GM23338 (cell line): ENCODE measurements at regions not wholly inside any gene's neighbourhood (a gene's known extent, or its start where the extent isn't known, plus 50 kb on each side); places are given as distances from the start of the nearest gene placed in this dataset.

Experiments used
- ATAC-seq: fragments of 200-7000 bp; cut with Tn5 transposase; 3 replicates; pipeline ENCODE4 v1.9.1; 2020
- DNase-seq: peaks from one replicate; pipeline ENCODE4 v3.0.0-alpha.2; 2015; ENCODE audit warnings: low spot score
- H2AFZ ChIP-seq: fragments of 200-600 bp; sonication (generic); 2 replicates; pipeline ENCODE4 v1.8.0; 2016; ENCODE audit warnings: antibody characterized with exemption, mild to moderate bottlenecking, moderate library complexity
- H3F3A ChIP-seq: fragments of 200-600 bp; sonication (generic); replicated peaks from 2 replicates; pipeline ENCODE4 v1.8.0; 2017; ENCODE audit warnings: antibody characterized with exemption, mixed run types, low read depth
- H3K27ac ChIP-seq: fragments of 200-600 bp; sonication (generic); 2 replicates; pipeline ENCODE4 v1.6.1; 2016; ENCODE audit warnings: low read depth
- H3K27me3 ChIP-seq: fragments of 200-600 bp; sonication (generic); 2 replicates; pipeline ENCODE4 v1.8.0; 2016; ENCODE audit warnings: mild to moderate bottlenecking, mixed run types, moderate library complexity; ENCODE audit not compliant: insufficient read depth
- H3K36me3 ChIP-seq: fragments of 200-600 bp; sonication (generic); 2 replicates; pipeline ENCODE4 v1.8.0; 2016; ENCODE audit warnings: mild to moderate bottlenecking; ENCODE audit not compliant: insufficient read depth
- H3K4me1 ChIP-seq: fragments of 200-600 bp; sonication (generic); 2 replicates; pipeline ENCODE4 v1.8.0; 2016; ENCODE audit warnings: mild to moderate bottlenecking, moderate library complexity; ENCODE audit not compliant: insufficient read depth
- H3K4me2 ChIP-seq: fragments of 200-600 bp; sonication (generic); 2 replicates; pipeline ENCODE4 v1.7.1; 2017; ENCODE audit warnings: mixed run types
- H3K4me3 ChIP-seq: fragments of 200-600 bp; sonication (generic); 2 replicates; pipeline ENCODE4 v1.6.1; 2016; ENCODE audit warnings: mixed run types
- H3K79me2 ChIP-seq: fragments of 200-600 bp; sonication (generic); replicated peaks from 2 replicates; pipeline ENCODE4 v1.8.0; 2017; ENCODE audit warnings: mild to moderate bottlenecking; ENCODE audit not compliant: insufficient read depth
- H3K9me2 ChIP-seq: fragments of 200-600 bp; sonication (generic); 2 replicates; pipeline ENCODE4 v1.8.0; 2017; ENCODE audit not compliant: insufficient read depth
- H4K20me1 ChIP-seq: fragments of 200-600 bp; sonication (generic); replicated peaks from 2 replicates; pipeline ENCODE4 v1.8.0; 2017; ENCODE audit warnings: mild to moderate bottlenecking; ENCODE audit not compliant: insufficient read depth
- H3K27ac Mint-ChIP-seq: 2 replicates; pipeline ENCODE4 v1.8.0; 2020; ENCODE audit warnings: inconsistent platforms, mild to moderate bottlenecking, moderate library complexity, mixed read lengths
- H3K27me3 Mint-ChIP-seq: 3 replicates; pipeline ENCODE4 v1.8.0; 2022; ENCODE audit warnings: low read depth, mild to moderate bottlenecking, moderate library complexity, mixed read lengths, inconsistent platforms; ENCODE audit not compliant: insufficient read depth, poor library complexity
- H3K36me3 Mint-ChIP-seq: 3 replicates; pipeline ENCODE4 v1.8.0; 2021; ENCODE audit warnings: low read depth, mild to moderate bottlenecking, inconsistent platforms, moderate library complexity, mixed read lengths
- H3K4me1 Mint-ChIP-seq: 3 replicates; pipeline ENCODE4 v1.8.0; 2020; ENCODE audit warnings: mild to moderate bottlenecking, inconsistent platforms, mixed read lengths
- H3K4me3 Mint-ChIP-seq: 3 replicates; pipeline ENCODE4 v1.8.0; 2021; ENCODE audit warnings: moderate library complexity, mild to moderate bottlenecking, inconsistent platforms, mixed read lengths
- H3K9me3 Mint-ChIP-seq: 3 replicates; pipeline ENCODE4 v1.8.0; 2020; ENCODE audit warnings: moderate library complexity, mild to moderate bottlenecking, inconsistent platforms, mixed read lengths
- CREB1 ChIP-seq: fragments of 250-450 bp; sonication (Bioruptor Pico); IDR thresholded peaks from 2 replicates; pipeline ENCODE4 v1.5.0; 2020; ENCODE audit warnings: low read depth, mild to moderate bottlenecking, moderate library complexity
- EZH2 ChIP-seq: fragments of 200-600 bp; sonication (generic); IDR thresholded peaks from one replicate; pipeline ENCODE4 v1.8.0; 2017; ENCODE audit warnings: antibody characterized with exemption, mild to moderate bottlenecking, low read depth; ENCODE audit not compliant: unreplicated experiment
- EZH2phosphoT487 ChIP-seq: fragments of 200-600 bp; sonication (generic); IDR thresholded peaks from one replicate; pipeline ENCODE4 v1.8.1; 2018; ENCODE audit warnings: antibody characterized with exemption; ENCODE audit not compliant: unreplicated experiment
- JUNB ChIP-seq: IDR thresholded peaks from one replicate; pipeline ENCODE4 v1.6.1; 2016; ENCODE audit warnings: antibody characterized with exemption; ENCODE audit not compliant: unreplicated experiment
- NANOG ChIP-seq: IDR thresholded peaks from 2 replicates; pipeline ENCODE4 v1.6.1; 2016; ENCODE audit warnings: antibody characterized with exemption, borderline replicate concordance
- POLR2AphosphoS5 ChIP-seq: IDR thresholded peaks from 2 replicates; pipeline ENCODE4 v1.6.1; 2016; ENCODE audit warnings: antibody characterized with exemption, low read depth
- STAT1 ChIP-seq: IDR thresholded peaks from one replicate; pipeline ENCODE4 v1.6.1; 2016; ENCODE audit warnings: antibody characterized with exemption; ENCODE audit not compliant: unreplicated experiment
- ZNF114 ChIP-seq: fragments of 250-450 bp; sonication (Bioruptor Pico); IDR thresholded peaks from 2 replicates; pipeline ENCODE4 v1.5.0; 2020; ENCODE audit warnings: mild to moderate bottlenecking, moderate library complexity
- ZNF331 ChIP-seq: fragments of 250-450 bp; sonication (Bioruptor Pico); IDR thresholded peaks from 2 replicates; pipeline ENCODE4 v1.5.0; 2020; ENCODE audit warnings: low read depth, mild to moderate bottlenecking, moderate library complexity
- TF ChIP-seq, protein P1 (sequence below), 2 experiments: fragments of 200-600 bp in 1 of 2; sonication (generic) in 1 of 2; conservative IDR thresholded peaks; 2 replicates each; pipeline versions ENCODE4 v1.5.1 to v1.6.1; 2016 to 2017; ENCODE audit warnings: antibody characterized with exemption in 2 of 2, low read depth in 2 of 2, mild to moderate bottlenecking in 2 of 2, moderate library complexity in 1 of 2
- TF ChIP-seq, protein P2 (sequence below): IDR thresholded peaks from one replicate; pipeline ENCODE4 v1.6.1; 2018; ENCODE audit warnings: antibody characterized with exemption; ENCODE audit not compliant: unreplicated experiment
- TF ChIP-seq, protein P3 (sequence below): fragments of 250-450 bp; sonication (Bioruptor Pico); IDR thresholded peaks from 2 replicates; pipeline ENCODE4 v1.5.0; 2020; ENCODE audit warnings: mild to moderate bottlenecking, moderate library complexity

DNA sequence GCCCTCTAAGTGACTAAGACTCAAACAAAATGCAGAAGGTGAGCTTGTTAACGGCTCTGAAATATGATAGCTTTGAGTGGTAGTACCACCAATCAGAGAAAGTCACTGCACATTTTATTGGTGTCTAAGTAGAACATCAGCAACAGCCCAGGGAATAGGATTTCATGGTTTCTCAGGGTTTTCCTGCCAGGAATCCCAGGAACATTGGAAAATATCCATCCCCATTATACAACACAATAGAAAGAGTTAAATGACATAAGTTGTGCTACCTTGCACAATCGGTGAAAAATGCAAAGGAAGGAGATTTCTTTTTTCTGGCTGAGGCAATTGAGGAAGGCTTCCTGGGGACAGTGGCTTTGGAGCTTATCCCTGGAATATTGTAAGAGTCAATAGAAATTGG lies 283.1 kb downstream of the HLX start (continued):
- TF ChIP-seq, protein P1, sequence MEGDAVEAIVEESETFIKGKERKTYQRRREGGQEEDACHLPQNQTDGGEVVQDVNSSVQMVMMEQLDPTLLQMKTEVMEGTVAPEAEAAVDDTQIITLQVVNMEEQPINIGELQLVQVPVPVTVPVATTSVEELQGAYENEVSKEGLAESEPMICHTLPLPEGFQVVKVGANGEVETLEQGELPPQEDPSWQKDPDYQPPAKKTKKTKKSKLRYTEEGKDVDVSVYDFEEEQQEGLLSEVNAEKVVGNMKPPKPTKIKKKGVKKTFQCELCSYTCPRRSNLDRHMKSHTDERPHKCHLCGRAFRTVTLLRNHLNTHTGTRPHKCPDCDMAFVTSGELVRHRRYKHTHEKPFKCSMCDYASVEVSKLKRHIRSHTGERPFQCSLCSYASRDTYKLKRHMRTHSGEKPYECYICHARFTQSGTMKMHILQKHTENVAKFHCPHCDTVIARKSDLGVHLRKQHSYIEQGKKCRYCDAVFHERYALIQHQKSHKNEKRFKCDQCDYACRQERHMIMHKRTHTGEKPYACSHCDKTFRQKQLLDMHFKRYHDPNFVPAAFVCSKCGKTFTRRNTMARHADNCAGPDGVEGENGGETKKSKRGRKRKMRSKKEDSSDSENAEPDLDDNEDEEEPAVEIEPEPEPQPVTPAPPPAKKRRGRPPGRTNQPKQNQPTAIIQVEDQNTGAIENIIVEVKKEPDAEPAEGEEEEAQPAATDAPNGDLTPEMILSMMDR (conservative IDR thresholded peaks at IDR 0.05; ENCODE audit: low read depth in 2 of 2) = no peak
- TF ChIP-seq JUNB (no peak), ZNF114 (CRISPR knock-in tag) (no peak)

DNA sequence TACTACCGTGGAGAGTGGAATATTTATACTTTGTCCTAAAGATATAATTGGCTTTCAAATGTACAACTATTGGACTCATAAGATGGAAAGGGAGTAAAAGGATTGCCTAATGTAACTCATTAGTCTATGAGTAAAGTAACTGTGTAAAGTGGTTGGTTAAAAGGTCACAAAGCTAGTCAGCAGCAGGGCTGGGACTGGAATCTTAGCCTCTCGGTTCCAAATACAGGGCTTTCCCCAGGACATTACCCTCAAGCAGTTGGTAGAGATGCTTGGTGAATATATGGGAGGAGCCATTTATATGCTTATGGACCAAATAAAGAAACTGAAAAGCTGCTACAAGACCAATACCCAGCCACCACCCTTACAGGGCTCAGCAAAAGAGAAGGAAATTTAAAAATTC lies 283.7 kb downstream of the HLX start:
- Mint-ChIP-seq H3K9me3 (no peaks in the 10 kb centered on the region), H3K4me3 (no peak overlapping the region), H3K27ac (no peak overlapping the region), H3K36me3 (no peaks in the 10 kb centered on the region; the same call in 2 of the 3 replicates), H3K27me3 (peaks cover 6% of the 10 kb centered on the region), H3K4me1 (peaks cover 29% of the 10 kb centered on the region)
- Histone ChIP-seq H3K36me3 (no peaks in the 10 kb centered on the region), H3F3A (no peaks in the 10 kb centered on the region), H3K9me2 (peaks cover 8% of the 10 kb centered on the region; the same call in 1 of the 2 replicates), H3K4me2 (peak overlapping the region; percentile 38; the same call in 1 of the 2 replicates), H3K27ac (no peak overlapping the region), H4K20me1 (no peaks in the 10 kb centered on the region), H3K27me3 (no peaks in the 10 kb centered on the region), H3K79me2 (no peaks in the 10 kb centered on the region), H3K4me1 (peaks cover 18% of the 10 kb centered on the region), H3K4me3 (no peak overlapping the region), H2AFZ (no peak overlapping the region)
- ATAC-seq (no peak), DNase-seq (no peak)
- TF ChIP-seq POLR2AphosphoS5 = no peak
- TF ChIP-seq ZNF114 (CRISPR knock-in tag) = no peak
- TF ChIP-seq, protein P2, sequence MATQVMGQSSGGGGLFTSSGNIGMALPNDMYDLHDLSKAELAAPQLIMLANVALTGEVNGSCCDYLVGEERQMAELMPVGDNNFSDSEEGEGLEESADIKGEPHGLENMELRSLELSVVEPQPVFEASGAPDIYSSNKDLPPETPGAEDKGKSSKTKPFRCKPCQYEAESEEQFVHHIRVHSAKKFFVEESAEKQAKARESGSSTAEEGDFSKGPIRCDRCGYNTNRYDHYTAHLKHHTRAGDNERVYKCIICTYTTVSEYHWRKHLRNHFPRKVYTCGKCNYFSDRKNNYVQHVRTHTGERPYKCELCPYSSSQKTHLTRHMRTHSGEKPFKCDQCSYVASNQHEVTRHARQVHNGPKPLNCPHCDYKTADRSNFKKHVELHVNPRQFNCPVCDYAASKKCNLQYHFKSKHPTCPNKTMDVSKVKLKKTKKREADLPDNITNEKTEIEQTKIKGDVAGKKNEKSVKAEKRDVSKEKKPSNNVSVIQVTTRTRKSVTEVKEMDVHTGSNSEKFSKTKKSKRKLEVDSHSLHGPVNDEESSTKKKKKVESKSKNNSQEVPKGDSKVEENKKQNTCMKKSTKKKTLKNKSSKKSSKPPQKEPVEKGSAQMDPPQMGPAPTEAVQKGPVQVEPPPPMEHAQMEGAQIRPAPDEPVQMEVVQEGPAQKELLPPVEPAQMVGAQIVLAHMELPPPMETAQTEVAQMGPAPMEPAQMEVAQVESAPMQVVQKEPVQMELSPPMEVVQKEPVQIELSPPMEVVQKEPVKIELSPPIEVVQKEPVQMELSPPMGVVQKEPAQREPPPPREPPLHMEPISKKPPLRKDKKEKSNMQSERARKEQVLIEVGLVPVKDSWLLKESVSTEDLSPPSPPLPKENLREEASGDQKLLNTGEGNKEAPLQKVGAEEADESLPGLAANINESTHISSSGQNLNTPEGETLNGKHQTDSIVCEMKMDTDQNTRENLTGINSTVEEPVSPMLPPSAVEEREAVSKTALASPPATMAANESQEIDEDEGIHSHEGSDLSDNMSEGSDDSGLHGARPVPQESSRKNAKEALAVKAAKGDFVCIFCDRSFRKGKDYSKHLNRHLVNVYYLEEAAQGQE = no peak
- no peak for TF ChIP-seq STAT1
- TF ChIP-seq NANOG = no peak
- TF ChIP-seq, protein P3, sequence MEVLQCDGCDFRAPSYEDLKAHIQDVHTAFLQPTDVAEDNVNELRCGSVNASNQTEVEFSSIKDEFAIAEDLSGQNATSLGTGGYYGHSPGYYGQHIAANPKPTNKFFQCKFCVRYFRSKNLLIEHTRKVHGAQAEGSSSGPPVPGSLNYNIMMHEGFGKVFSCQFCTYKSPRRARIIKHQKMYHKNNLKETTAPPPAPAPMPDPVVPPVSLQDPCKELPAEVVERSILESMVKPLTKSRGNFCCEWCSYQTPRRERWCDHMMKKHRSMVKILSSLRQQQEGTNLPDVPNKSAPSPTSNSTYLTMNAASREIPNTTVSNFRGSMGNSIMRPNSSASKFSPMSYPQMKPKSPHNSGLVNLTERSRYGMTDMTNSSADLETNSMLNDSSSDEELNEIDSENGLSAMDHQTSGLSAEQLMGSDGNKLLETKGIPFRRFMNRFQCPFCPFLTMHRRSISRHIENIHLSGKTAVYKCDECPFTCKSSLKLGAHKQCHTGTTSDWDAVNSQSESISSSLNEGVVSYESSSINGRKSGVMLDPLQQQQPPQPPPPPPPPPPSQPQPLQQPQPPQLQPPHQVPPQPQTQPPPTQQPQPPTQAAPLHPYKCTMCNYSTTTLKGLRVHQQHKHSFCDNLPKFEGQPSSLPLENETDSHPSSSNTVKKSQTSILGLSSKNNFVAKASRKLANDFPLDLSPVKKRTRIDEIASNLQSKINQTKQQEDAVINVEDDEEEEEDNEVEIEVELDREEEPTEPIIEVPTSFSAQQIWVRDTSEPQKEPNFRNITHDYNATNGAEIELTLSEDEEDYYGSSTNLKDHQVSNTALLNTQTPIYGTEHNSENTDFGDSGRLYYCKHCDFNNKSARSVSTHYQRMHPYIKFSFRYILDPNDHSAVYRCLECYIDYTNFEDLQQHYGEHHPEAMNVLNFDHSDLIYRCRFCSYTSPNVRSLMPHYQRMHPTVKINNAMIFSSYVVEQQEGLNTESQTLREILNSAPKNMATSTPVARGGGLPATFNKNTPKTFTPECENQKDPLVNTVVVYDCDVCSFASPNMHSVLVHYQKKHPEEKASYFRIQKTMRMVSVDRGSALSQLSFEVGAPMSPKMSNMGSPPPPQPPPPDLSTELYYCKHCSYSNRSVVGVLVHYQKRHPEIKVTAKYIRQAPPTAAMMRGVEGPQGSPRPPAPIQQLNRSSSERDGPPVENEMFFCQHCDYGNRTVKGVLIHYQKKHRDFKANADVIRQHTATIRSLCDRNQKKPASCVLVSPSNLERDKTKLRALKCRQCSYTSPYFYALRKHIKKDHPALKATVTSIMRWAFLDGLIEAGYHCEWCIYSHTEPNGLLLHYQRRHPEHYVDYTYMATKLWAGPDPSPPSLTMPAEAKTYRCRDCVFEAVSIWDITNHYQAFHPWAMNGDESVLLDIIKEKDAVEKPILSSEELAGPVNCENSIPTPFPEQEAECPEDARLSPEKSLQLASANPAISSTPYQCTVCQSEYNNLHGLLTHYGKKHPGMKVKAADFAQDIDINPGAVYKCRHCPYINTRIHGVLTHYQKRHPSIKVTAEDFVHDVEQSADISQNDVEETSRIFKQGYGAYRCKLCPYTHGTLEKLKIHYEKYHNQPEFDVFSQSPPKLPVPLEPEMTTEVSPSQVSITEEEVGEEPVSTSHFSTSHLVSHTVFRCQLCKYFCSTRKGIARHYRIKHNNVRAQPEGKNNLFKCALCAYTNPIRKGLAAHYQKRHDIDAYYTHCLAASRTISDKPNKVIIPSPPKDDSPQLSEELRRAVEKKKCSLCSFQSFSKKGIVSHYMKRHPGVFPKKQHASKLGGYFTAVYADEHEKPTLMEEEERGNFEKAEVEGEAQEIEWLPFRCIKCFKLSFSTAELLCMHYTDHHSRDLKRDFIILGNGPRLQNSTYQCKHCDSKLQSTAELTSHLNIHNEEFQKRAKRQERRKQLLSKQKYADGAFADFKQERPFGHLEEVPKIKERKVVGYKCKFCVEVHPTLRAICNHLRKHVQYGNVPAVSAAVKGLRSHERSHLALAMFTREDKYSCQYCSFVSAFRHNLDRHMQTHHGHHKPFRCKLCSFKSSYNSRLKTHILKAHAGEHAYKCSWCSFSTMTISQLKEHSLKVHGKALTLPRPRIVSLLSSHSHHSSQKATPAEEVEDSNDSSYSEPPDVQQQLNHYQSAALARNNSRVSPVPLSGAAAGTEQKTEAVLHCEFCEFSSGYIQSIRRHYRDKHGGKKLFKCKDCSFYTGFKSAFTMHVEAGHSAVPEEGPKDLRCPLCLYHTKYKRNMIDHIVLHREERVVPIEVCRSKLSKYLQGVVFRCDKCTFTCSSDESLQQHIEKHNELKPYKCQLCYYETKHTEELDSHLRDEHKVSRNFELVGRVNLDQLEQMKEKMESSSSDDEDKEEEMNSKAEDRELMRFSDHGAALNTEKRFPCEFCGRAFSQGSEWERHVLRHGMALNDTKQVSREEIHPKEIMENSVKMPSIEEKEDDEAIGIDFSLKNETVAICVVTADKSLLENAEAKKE = no peak
- no peak for TF ChIP-seq EZH2
- TF ChIP-seq EZH2phosphoT487 = no peak
- TF ChIP-seq, protein P1 (conservative IDR thresholded peaks at IDR 0.05; ENCODE audit: low read depth in 2 of 2) = no peak
- no peak for TF ChIP-seq ZNF331
- TF ChIP-seq CREB1 (CRISPR knock-in tag) = no peak
- TF ChIP-seq JUNB = no peak
